HepG2 (cell line): ENCODE measurements at regions not wholly inside any gene's neighbourhood (a gene's known extent, or its start where the extent isn't known, plus 50 kb on each side); places are given as distances from the start of the nearest gene placed in this dataset.

Experiments
- BCL3 ChIP-seq: sonication (generic); formaldehyde crosslinking; IDR thresholded peaks from 2 replicates; pipeline ENCODE4 v1.5.1; 2020; ENCODE audit warnings: mild to moderate bottlenecking, missing genetic modification reagents, moderate library complexity
- NFATC3 ChIP-seq: sonication (generic); formaldehyde crosslinking; IDR thresholded peaks from 2 replicates; pipeline ENCODE4 v1.5.1; 2020; ENCODE audit warnings: mild to moderate bottlenecking, missing genetic modification reagents

DNA sequence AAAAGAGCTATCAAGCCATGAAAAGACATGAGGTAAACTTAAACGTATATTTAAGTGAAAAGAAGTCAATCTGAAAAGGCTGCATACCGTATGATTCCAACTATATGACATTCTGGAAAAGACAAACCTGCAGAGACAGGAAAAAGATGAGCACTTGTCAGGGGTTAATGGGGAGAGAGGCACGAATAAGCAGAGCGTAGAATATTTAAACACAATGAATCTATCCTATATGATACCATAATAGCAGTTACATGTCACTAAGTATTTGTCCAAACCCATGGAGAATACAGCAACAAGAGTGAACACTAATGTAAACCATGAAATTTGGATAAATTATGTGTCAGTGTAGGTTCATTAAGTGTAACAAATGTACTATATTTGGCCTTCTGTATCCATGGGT lies 560.3 kb upstream of the ANO3 start:
- TF ChIP-seq BCL3 (no peak), NFATC3 (CRISPR knock-in tag) (no peak)
